ENCODE measurements at regions not wholly inside any gene's neighbourhood (a gene's known extent, or its start where the extent isn't known, plus 50 kb on each side); places are given as distances from the start of the nearest gene placed in this dataset.

- peaks cover 2% of the 10 kb centered on the region for H3K9me3 Mint-ChIP-seq
- H3K36me3 Mint-ChIP-seq (ENCODE audit: low read depth), result no peaks in the 10 kb centered on the region
- H3K27ac Mint-ChIP-seq, result no peak overlapping the region
- ChIA-PET POLR2A (no interaction called here), CTCF (no interaction called here)
- intact Hi-C loops (cut with micrococcal nuclease), result no loop called here
- H3K4me3 Mint-ChIP-seq, result no peak overlapping the region
- no peak for TF ChIP-seq CTCF (IDR thresholded peaks at IDR 0.05)
- no peaks in the 10 kb centered on the region for H3K27me3 Mint-ChIP-seq
- DNase-seq, result no peak
- ATAC-seq (ENCODE audit: low read depth), result no peak
- H3K4me1 Mint-ChIP-seq, result no peaks in the 10 kb centered on the region
Measured at GRCh38 chr7:82694022-82694421, 250.4 kb upstream of the CACNA2D1 start.

- TF ChIP-seq CTCF (IDR thresholded peaks at IDR 0.05), result no peak
- Mint-ChIP-seq H3K9me3 (peaks cover 2% of the 10 kb centered on the region), H3K4me3 (no peak overlapping the region), H3K27ac (no peak overlapping the region), H3K4me1 (no peaks in the 10 kb centered on the region), H3K27me3 (no peaks in the 10 kb centered on the region), H3K36me3 (ENCODE audit: low read depth) (no peaks in the 10 kb centered on the region)
- ATAC-seq (ENCODE audit: low read depth) (no peak), DNase-seq (no peak)
- intact Hi-C loops (cut with micrococcal nuclease), result no loop called here
- ChIA-PET CTCF (no interaction called here), POLR2A (no interaction called here)
Measured at GRCh38 chr7:82690929-82691328, 247.4 kb upstream of the CACNA2D1 start.

GRCh38 chr7:82685214-82685613 is 241.6 kb upstream of the CACNA2D1 start:
- H3K9me3 Mint-ChIP-seq, result no peaks in the 10 kb centered on the region
- H3K36me3 Mint-ChIP-seq (ENCODE audit: low read depth), result no peaks in the 10 kb centered on the region
- no peaks in the 10 kb centered on the region for H3K27me3 Mint-ChIP-seq
- DNase-seq (no peak), ATAC-seq (ENCODE audit: low read depth) (no peak)
- H3K4me3 Mint-ChIP-seq, result no peak overlapping the region
- no peak overlapping the region for H3K27ac Mint-ChIP-seq
- ChIA-PET CTCF (no interaction called here), POLR2A (no interaction called here)
- no peak for TF ChIP-seq CTCF (IDR thresholded peaks at IDR 0.05)
- intact Hi-C loops (cut with micrococcal nuclease), result no loop called here
- no peaks in the 10 kb centered on the region for H3K4me1 Mint-ChIP-seq

- ATAC-seq (ENCODE audit: low read depth) (no peak), DNase-seq (no peak)
- Mint-ChIP-seq H3K4me3 (no peak overlapping the region), H3K4me1 (no peaks in the 10 kb centered on the region), H3K36me3 (ENCODE audit: low read depth) (no peaks in the 10 kb centered on the region), H3K9me3 (no peaks in the 10 kb centered on the region), H3K27ac (no peak overlapping the region), H3K27me3 (no peaks in the 10 kb centered on the region)
- intact Hi-C loops (cut with micrococcal nuclease), result no loop called here
- CTCF ChIA-PET, result no interaction called here
- no peak for TF ChIP-seq CTCF (IDR thresholded peaks at IDR 0.05)
- POLR2A ChIA-PET, result no interaction called here
Measured at GRCh38 chr7:82678716-82679115, 235.1 kb upstream of the CACNA2D1 start.

- ChIA-PET POLR2A (no interaction called here), CTCF (no interaction called here)
- Mint-ChIP-seq H3K27ac (no peak overlapping the region), H3K4me3 (no peak overlapping the region), H3K4me1 (no peaks in the 10 kb centered on the region), H3K9me3 (no peaks in the 10 kb centered on the region), H3K36me3 (ENCODE audit: low read depth) (no peaks in the 10 kb centered on the region), H3K27me3 (no peaks in the 10 kb centered on the region)
- no peak for DNase-seq
- TF ChIP-seq CTCF (IDR thresholded peaks at IDR 0.05), result no peak
- ATAC-seq (ENCODE audit: low read depth), result no peak
- intact Hi-C loops (cut with micrococcal nuclease), result no loop called here
Measured at GRCh38 chr7:82678259-82678658, 234.7 kb upstream of the CACNA2D1 start.
